A673 (cell line): ENCODE measurements at regions not wholly inside any gene's neighbourhood (a gene's known extent, or its start where the extent isn't known, plus 50 kb on each side); places are given as distances from the start of the nearest gene placed in this dataset.

Source experiments
- BruUV-seq: library from RNA; stranded (reverse); fragments of 400-500 nt; replicated peaks from 2 replicates; lab custom pipeline; 2021; lab: Mats Ljungman, UMichigan
- CTCF ChIA-PET: fragments of 300-600 bp; sonication (Branson Sonifier 250); formaldehyde crosslinking; loops from one replicate; lab custom pipeline; 2022; ENCODE audit warnings: antibody characterized with exemption; lab: Charles Lee
- POLR2A ChIA-PET: fragments of 300-600 bp; sonication (Branson Sonifier 250); formaldehyde crosslinking; loops from one replicate; lab custom pipeline; 2022; ENCODE audit warnings: antibody characterized with exemption; ENCODE audit not compliant: low non-redundant PET; lab: Charles Lee
- DNase-seq: peaks from one replicate; pipeline ENCODE4 v3.0.0-alpha.2; 2015; ENCODE audit warnings: low spot score
- H3K27ac ChIP-seq: fragments of 200-600 bp; sonication (generic); 2 replicates; pipeline ENCODE4 v1.5.1; 2016; ENCODE audit warnings: mixed run types, low read depth, mild to moderate bottlenecking, mixed read lengths, antibody characterized with exemption, low read length; ENCODE audit not compliant: poor library complexity, severe bottlenecking
- H3K27me3 ChIP-seq: fragments of 200-600 bp; sonication (generic); replicated peaks from 2 replicates; pipeline ENCODE4 v1.6.1; 2017; ENCODE audit warnings: mixed run types, low read depth, mild to moderate bottlenecking, mixed read lengths, antibody characterized with exemption, low read length; ENCODE audit not compliant: insufficient read depth, poor library complexity
- H3K36me3 ChIP-seq: fragments of 200-600 bp; sonication (generic); 2 replicates; pipeline ENCODE4 v1.6.1; 2016; ENCODE audit warnings: mixed run types, mild to moderate bottlenecking, mixed read lengths, antibody characterized with exemption, low read length; ENCODE audit not compliant: insufficient read depth, poor library complexity, severe bottlenecking
- H3K4me1 ChIP-seq: fragments of 200-600 bp; sonication (generic); 2 replicates; pipeline ENCODE4 v1.6.1; 2017; ENCODE audit warnings: mixed run types, mild to moderate bottlenecking, mixed read lengths, antibody characterized with exemption, low read length; ENCODE audit not compliant: insufficient read depth, poor library complexity, severe bottlenecking
- H3K4me3 ChIP-seq: fragments of 200-600 bp; sonication (generic); 2 replicates; pipeline ENCODE4 v1.5.1; 2016; ENCODE audit warnings: low read depth, mixed run types, mild to moderate bottlenecking, mixed read lengths, low read length; ENCODE audit not compliant: poor library complexity, severe bottlenecking
- H3K9me3 ChIP-seq: fragments of 200-600 bp; sonication (generic); 2 replicates; pipeline ENCODE4 v1.6.1; 2016; ENCODE audit warnings: mixed run types, low read depth, mild to moderate bottlenecking, mixed read lengths, antibody characterized with exemption, low read length; ENCODE audit not compliant: poor library complexity, severe bottlenecking
- EZH2 ChIP-seq: fragments of 200-600 bp; sonication (generic); IDR thresholded peaks from 2 replicates; pipeline ENCODE4 v1.6.1; 2017; ENCODE audit warnings: borderline replicate concordance, low read depth, mild to moderate bottlenecking, mixed read lengths, antibody characterized with exemption, low read length; ENCODE audit not compliant: poor library complexity, severe bottlenecking
- intact Hi-C: fragments of 100-400 bp; cut with micrococcal nuclease; formaldehyde crosslinking; loops from one replicate; pipeline ENCODE4 v1.10.0; 2022; ENCODE audit not compliant: unreplicated experiment
- TF ChIP-seq, protein P1 (sequence below): fragments of 300-800, 200-600 bp; sonication (generic); conservative IDR thresholded peaks from 2 replicates; pipeline ENCODE4 v1.5.1; 2017; ENCODE audit warnings: low read depth, mild to moderate bottlenecking, antibody characterized with exemption, low read length, moderate library complexity, mixed read lengths

DNA sequence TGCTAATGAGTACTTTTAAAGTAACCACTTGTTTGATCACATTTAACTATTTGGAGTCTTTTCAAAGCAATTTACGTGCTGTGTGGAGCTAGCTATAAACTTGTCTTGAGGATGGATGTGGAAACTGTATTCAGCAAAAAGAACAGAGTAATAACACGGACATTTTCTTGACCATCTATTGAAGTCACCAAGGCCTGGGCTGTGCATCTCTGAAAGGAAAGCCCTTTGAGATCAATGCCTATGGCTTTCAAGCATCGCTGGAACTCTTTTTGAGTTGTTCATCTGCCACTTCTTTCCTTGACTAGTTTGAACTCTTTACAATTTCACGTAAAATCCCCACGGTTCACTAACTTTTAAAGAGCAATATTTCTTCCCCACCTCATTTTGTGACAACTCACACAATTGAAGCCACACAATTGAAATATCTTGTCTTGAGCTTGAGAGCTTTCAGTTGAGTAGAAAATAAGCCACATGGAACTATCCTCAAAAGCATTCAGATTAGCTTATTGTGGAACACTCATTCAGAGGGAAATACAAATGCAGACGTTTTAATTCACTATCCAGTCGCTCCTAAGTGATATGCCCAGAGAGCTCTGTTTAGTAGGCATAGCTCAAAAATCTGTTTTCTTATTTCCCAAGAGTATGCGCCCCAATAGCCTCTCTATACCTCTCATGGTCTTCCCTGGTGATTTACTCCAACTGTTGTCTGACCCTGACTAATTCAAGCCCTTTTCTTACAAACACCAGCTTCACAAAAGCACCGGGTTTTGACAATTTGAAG lies 134.9 kb upstream of the SLITRK2 start:
- no peak for DNase-seq
- Histone ChIP-seq H3K4me3 (no peak overlapping the region), H3K27ac (no peak overlapping the region), H3K4me1 (no peaks in the 10 kb centered on the region), H3K36me3 (no peaks in the 10 kb centered on the region), H3K9me3 (peaks cover 11% of the 10 kb centered on the region), H3K27me3 (no peaks in the 10 kb centered on the region)
- intact Hi-C loops, result no loop called here
- ChIA-PET CTCF (no interaction called here), POLR2A (no interaction called here)
- TF ChIP-seq, protein P1, sequence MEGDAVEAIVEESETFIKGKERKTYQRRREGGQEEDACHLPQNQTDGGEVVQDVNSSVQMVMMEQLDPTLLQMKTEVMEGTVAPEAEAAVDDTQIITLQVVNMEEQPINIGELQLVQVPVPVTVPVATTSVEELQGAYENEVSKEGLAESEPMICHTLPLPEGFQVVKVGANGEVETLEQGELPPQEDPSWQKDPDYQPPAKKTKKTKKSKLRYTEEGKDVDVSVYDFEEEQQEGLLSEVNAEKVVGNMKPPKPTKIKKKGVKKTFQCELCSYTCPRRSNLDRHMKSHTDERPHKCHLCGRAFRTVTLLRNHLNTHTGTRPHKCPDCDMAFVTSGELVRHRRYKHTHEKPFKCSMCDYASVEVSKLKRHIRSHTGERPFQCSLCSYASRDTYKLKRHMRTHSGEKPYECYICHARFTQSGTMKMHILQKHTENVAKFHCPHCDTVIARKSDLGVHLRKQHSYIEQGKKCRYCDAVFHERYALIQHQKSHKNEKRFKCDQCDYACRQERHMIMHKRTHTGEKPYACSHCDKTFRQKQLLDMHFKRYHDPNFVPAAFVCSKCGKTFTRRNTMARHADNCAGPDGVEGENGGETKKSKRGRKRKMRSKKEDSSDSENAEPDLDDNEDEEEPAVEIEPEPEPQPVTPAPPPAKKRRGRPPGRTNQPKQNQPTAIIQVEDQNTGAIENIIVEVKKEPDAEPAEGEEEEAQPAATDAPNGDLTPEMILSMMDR, result no peak
- no peak for TF ChIP-seq EZH2
- no TSS peak for BruUV-seq

DNA sequence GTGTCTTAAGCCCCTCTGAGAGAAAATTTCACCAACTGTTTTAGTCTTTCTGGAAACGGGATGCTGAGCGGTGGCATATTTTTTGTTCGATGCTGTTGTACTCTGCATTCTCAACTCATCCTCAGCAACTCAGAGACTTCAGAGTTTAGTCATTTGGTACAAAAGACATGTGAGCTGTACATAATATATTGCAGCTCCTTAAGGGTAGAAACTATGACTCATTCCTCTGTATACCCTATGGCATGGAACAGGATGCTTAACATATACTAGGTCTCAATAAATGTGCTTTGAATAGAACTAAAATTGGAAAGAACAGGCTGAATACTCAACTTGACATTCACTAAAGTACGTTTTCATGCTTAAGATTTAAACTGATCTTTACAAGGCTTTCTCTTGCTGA lies 130.5 kb upstream of the SLITRK2 start:
- CTCF ChIA-PET, result no interaction called here
- BruUV-seq, result no TSS peak
- Histone ChIP-seq H3K4me1 (no peaks in the 10 kb centered on the region), H3K27ac (no peak overlapping the region), H3K27me3 (no peaks in the 10 kb centered on the region), H3K4me3 (no peak overlapping the region), H3K36me3 (no peaks in the 10 kb centered on the region), H3K9me3 (peaks cover 25% of the 10 kb centered on the region)
- POLR2A ChIA-PET, result no interaction called here
- no peak for DNase-seq
- intact Hi-C loops, result no loop called here
- TF ChIP-seq, protein P1, result no peak
- no peak for TF ChIP-seq EZH2

DNA sequence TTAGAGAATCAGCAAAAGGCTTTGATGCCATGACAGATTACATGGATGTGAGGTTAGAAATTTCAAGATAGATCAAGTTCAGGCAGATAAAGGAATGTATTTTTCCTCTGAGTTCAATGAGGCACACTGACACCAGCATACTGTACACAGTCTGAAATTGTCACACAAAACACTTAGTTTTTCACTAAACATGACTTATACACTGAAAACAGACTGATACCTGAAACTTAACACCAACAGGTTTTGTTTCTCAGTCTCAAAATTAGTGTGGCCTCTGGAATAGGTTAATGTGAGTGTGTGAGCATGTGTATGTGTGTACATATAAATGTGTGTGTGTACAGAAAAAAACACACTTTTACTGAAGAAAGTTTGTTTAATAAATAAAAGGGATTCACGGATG lies 129.9 kb upstream of the SLITRK2 start:
- Histone ChIP-seq H3K4me1 (no peaks in the 10 kb centered on the region), H3K27me3 (no peaks in the 10 kb centered on the region), H3K27ac (no peak overlapping the region), H3K4me3 (no peak overlapping the region), H3K9me3 (peaks cover 27% of the 10 kb centered on the region), H3K36me3 (no peaks in the 10 kb centered on the region)
- no TSS peak for BruUV-seq
- POLR2A ChIA-PET, result no interaction called here
- intact Hi-C loops, result no loop called here
- CTCF ChIA-PET, result no interaction called here
- no peak for DNase-seq
- TF ChIP-seq, protein P1, result no peak
- TF ChIP-seq EZH2, result no peak
